ENCODE measurements at regions not wholly inside any gene's neighbourhood (a gene's known extent, or its start where the extent isn't known, plus 50 kb on each side); places are given as distances from the start of the nearest gene placed in this dataset.

DNA sequence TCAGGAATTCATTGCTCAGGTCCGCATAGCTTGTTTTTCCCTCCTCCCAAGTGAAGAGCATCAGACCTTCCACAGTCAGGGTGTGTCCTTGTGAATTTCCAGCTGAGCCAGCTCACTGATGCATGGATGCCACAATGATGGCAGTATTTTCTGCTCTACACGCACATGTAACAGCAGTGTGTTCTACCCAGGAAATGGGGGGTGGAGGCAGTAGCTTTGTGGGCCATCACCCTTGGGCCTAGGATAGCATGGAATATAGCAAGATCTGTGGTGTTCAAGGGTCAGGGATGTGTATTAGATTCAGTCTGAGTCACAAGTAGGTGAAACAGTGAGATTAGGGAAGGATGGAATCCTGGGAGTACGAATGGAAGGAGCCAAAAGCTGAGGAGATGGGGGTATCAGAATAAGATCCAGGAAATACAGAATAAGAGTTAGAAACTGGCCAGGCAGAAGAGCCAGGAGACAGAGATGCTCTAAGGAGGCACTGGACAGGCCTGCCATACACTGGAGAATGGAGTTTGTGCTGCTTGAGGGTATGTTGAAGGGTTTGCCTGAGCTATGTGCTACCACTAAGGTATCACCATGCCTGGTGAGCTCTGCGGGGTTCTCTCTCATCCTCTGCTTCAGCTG, 90.6 kb upstream of the CNIH3 start:
- no peaks in the 10 kb centered on the region for H3K4me1 ChIP-seq (ENCODE audit: insufficient read depth, low read length)
- H2BK5ac ChIP-seq (ENCODE audit: insufficient read length, low read length) = no peak overlapping the region
- no peaks in the 10 kb centered on the region for H3K9me3 Mint-ChIP-seq
- no peaks in the 10 kb centered on the region for H3K79me2 ChIP-seq (ENCODE audit: insufficient read depth, low read length)
- H3K4me3 Mint-ChIP-seq = no peak overlapping the region
- no peak overlapping the region for H3K9ac ChIP-seq (ENCODE audit: extremely low read depth, insufficient read length, low read length)
- no peaks in the 10 kb centered on the region for H3K27me3 ChIP-seq (ENCODE audit: insufficient read depth, low read length)
- H3K4me1 Mint-ChIP-seq = peaks cover 8 to 12% of the 10 kb centered on the region in 2 experiments; a peak in 3 of 4 replicates
- H3K18ac ChIP-seq (ENCODE audit: insufficient read length, low read depth, low read length) = no peak overlapping the region
- H3K14ac ChIP-seq (ENCODE audit: insufficient read depth, low read length) = no peak overlapping the region
- no peak overlapping the region for H3K27ac Mint-ChIP-seq
- H3K56ac ChIP-seq (ENCODE audit: insufficient read length, low read depth, low read length) = no peak overlapping the region
- H2BK120ac ChIP-seq (ENCODE audit: low read depth, low read length, poor library complexity, severe bottlenecking) = no peak overlapping the region
- DNase-seq = no peak
- peaks cover 2% of the 10 kb centered on the region; the same call in 1 of the 2 replicates for H3K27me3 Mint-ChIP-seq (ENCODE audit: low read depth)
- WGBS (ENCODE audit: extremely low coverage, insufficient read length, low lambda C conversion rate) = no CpG with 5 or more reads among the region's 4 CpGs
- no peak overlapping the region for H4K8ac ChIP-seq (replicated peaks; ENCODE audit: insufficient read length, low read depth, low read length)
- H3K9me3 ChIP-seq (ENCODE audit: control insufficient read depth, low read depth, low read length) = no peaks in the 10 kb centered on the region
- no peak overlapping the region for H3K4me2 ChIP-seq (ENCODE audit: insufficient read depth, insufficient read length, low read length)
- H4K20me1 ChIP-seq (ENCODE audit: control insufficient read depth, insufficient read depth, insufficient read length) = no peaks in the 10 kb centered on the region
- H2AK5ac ChIP-seq (ENCODE audit: insufficient read length, low read length) = no peak overlapping the region
- H4K5ac ChIP-seq (ENCODE audit: insufficient read length, low read depth, low read length) = no peak overlapping the region
- H3K23ac ChIP-seq (ENCODE audit: insufficient read length, low read depth, low read length) = no peak overlapping the region
- H3T11ph ChIP-seq (ENCODE audit: low read length) = no peak overlapping the region
- H2AFZ ChIP-seq (ENCODE audit: low read length) = no peak overlapping the region
- no peaks in the 10 kb centered on the region for H3K23me2 ChIP-seq (ENCODE audit: insufficient read length, low read depth, low read length, poor library complexity, severe bottlenecking)
- TF ChIP-seq, protein P1, sequence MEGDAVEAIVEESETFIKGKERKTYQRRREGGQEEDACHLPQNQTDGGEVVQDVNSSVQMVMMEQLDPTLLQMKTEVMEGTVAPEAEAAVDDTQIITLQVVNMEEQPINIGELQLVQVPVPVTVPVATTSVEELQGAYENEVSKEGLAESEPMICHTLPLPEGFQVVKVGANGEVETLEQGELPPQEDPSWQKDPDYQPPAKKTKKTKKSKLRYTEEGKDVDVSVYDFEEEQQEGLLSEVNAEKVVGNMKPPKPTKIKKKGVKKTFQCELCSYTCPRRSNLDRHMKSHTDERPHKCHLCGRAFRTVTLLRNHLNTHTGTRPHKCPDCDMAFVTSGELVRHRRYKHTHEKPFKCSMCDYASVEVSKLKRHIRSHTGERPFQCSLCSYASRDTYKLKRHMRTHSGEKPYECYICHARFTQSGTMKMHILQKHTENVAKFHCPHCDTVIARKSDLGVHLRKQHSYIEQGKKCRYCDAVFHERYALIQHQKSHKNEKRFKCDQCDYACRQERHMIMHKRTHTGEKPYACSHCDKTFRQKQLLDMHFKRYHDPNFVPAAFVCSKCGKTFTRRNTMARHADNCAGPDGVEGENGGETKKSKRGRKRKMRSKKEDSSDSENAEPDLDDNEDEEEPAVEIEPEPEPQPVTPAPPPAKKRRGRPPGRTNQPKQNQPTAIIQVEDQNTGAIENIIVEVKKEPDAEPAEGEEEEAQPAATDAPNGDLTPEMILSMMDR (conservative IDR thresholded peaks at IDR 0.05) = no peak
- no peak overlapping the region for H2BK12ac ChIP-seq (ENCODE audit: insufficient read length, low read depth, low read length)
- H3K27ac ChIP-seq (ENCODE audit: insufficient read length, low read depth, low read length) = no peak overlapping the region
- no peaks in the 10 kb centered on the region for H3K79me1 ChIP-seq (ENCODE audit: insufficient read depth, low read depth, low read length, poor library complexity, severe bottlenecking)
- H3K36me3 Mint-ChIP-seq (ENCODE audit: insufficient read depth in 1 of 3, low read depth in 3 of 3) = no peaks in the 10 kb centered on the region
- no peak overlapping the region for H3K4ac ChIP-seq (ENCODE audit: low read depth, low read length)
- no peak overlapping the region for H2BK15ac ChIP-seq (ENCODE audit: low read depth, low read length)
- H2BK20ac ChIP-seq (ENCODE audit: low read depth, low read length, poor library complexity, severe bottlenecking) = no peak overlapping the region
- no peak overlapping the region for H4K91ac ChIP-seq (ENCODE audit: insufficient read length, low read depth, low read length)

Data from H9 (cell line).